Ovary (tissue), 3 donors: ENCODE measurements at regions not wholly inside any gene's neighbourhood (a gene's known extent, or its start where the extent isn't known, plus 50 kb on each side); places are given as distances from the start of the nearest gene placed in this dataset.

Experiments
- EP300 ChIP-seq: sonication (generic); formaldehyde crosslinking; IDR thresholded peaks from one replicate; pipeline ENCODE4 v1.6.1; 2017; ENCODE audit warnings: antibody characterized with exemption
- POLR2A ChIP-seq: fragments of 450-650 bp; IDR thresholded peaks from one replicate; pipeline ENCODE4 v1.6.1; 2017; ENCODE audit warnings: antibody characterized with exemption, mild to moderate bottlenecking, moderate library complexity
- TF ChIP-seq, protein P1 (sequence below), 3 donors: fragments of 450-650 bp in 2 of 3; fragments of 200-600 bp in 1 of 3; IDR thresholded peaks; one replicate each; pipeline versions ENCODE4 v1.5.1 to v1.8.0; 2016 to 2022; ENCODE audit warnings: antibody characterized with exemption in 3 of 3, mild to moderate bottlenecking in 1 of 3
- donor health status: DM: no; HTN: no; CAD: no.

DNA sequence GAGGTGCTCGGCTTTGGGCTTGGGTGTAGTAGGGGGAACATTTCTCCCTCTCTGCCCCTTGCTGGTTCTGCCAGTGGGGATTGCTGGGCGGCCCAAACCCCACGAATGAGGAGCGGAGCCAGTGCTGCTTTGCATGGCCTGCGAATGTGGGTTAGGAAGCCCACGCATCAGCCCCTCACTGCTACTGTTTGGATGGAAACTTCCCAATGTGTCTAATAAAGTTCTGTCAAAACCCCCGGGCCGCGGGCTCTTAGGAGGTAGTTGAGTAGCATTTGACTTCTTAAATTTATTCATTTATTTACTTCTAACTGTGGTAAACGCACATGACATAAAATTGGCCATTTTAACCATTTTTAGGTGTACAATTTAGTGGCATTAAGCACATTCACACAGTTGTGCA is 161.3 kb upstream of the FHL2 start:
- TF ChIP-seq, protein P1, sequence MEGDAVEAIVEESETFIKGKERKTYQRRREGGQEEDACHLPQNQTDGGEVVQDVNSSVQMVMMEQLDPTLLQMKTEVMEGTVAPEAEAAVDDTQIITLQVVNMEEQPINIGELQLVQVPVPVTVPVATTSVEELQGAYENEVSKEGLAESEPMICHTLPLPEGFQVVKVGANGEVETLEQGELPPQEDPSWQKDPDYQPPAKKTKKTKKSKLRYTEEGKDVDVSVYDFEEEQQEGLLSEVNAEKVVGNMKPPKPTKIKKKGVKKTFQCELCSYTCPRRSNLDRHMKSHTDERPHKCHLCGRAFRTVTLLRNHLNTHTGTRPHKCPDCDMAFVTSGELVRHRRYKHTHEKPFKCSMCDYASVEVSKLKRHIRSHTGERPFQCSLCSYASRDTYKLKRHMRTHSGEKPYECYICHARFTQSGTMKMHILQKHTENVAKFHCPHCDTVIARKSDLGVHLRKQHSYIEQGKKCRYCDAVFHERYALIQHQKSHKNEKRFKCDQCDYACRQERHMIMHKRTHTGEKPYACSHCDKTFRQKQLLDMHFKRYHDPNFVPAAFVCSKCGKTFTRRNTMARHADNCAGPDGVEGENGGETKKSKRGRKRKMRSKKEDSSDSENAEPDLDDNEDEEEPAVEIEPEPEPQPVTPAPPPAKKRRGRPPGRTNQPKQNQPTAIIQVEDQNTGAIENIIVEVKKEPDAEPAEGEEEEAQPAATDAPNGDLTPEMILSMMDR (IDR thresholded peaks at IDR 0.05) = no peak
- TF ChIP-seq EP300 (no peak), POLR2A (no peak)
